HG03520 (cell line): ENCODE measurements at regions not wholly inside any gene's neighbourhood (a gene's known extent, or its start where the extent isn't known, plus 50 kb on each side); places are given as distances from the start of the nearest gene placed in this dataset.
"Not testable (repeated sequence)": the region's sequence is repeated elsewhere in the genome, so short reads cannot be mapped to it uniquely, and the experiment has no call there.

Source experiments
- ATAC-seq: cut with Tn5 transposase; IDR thresholded peaks from one replicate; pipeline ENCODE4 v1.9.1; 2021; ENCODE audit warnings: mild to moderate bottlenecking, moderate library complexity; ENCODE audit not compliant: unreplicated experiment

DNA sequence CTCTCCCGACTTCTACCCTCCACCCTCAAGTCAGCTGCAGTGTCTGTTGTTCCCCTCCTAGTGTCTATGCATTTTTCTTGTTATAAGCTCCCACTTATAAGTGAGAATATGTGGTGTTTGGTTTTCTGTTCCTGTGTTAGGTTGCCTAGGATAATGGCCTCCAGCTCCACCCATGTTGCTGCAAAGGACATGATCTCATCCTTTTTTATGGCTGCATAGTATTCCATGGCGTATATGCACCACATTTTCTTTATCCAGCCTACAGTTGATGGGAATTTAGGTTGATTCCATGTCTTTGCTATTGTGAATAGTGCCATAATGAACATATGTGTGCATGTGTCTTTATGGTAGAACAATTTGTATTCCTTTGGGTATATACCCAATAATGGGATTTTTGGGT, 80.7 kb downstream of the SPTSSA start:
- ATAC-seq = not testable (repeated sequence)

DNA sequence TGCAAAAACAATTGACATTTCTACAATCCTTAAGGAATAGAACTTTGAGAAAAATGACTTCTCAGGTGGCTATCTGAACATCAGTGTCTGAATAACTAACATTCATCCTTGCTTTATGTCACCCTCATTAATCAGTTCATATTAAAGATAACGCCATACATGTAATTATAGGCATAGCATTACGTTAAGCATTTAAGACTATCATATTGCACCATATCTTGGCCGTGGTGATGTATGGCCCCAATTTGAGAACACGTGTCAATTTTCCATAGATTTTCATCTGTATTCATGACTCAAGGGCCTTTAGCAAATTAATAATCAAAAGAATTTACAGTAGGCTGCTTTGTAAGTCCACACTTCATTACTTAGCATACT, 81.6 kb downstream of the SPTSSA start:
- no peak for ATAC-seq

GRCh38 chr14:34379816-34380470, 82.1 kb downstream of the SPTSSA start:
- no peak for ATAC-seq

DNA sequence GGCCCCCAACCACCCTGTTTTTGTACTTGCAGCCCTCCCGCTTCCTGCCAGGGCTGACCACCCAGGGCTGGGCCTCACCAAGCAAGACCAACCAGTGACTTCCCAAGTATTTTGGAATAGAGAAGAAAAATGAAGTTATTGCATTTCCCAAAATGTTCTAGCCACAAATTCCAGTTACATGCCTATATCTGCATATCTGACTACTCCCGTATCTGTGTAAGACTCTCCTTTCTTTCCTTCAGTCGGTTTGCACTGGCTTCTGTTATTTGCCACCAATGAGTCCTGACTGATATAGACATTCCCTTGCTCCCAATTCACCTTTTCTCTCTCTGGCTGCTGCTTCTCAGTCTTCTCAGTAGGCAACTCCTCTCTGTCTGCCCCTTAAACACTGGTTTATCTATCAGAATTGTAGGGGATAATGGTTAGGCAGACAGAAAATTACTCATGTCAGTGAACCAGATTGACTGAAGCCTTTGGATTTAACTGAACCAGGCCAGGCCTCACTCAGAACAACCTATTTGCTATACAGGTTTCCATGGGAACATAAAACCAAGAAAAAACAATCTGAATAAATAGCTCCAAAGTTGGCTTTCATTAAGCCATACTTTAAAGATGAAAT, 85.3 kb downstream of the SPTSSA start:
- ATAC-seq = no peak

DNA sequence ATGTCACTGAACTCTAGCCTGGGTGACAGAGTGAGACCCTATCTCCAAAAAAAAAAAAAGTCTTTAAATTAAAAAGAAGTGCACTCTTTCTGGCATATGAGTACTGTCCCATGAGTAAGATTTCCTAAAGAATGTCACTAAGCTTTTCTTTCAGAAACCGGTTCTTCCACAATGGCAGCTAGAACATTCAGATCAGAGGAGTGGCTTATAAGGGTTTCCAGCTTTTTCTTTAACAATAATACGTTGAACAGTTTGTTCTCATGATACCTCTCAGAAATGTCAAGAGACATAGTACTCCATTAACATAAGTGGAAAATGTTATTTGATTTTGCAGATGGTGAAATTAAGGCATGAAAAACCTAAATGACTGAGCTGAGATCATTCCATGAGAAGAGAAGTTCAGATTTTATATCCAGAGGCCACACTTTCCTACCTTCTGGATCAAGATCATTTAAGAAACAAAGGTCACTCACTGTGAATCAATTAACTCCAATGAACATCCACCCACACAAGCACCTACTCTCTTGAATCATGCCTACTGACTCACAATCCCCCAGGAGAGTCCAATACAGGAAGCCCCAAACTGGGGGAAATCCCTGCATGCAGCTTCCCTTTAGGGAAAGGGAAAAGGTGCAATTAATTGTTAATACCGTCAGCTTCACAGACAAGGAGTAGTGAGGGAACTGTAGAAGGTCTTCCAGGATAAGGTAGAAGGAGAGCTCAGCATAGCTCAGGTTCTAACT, 86.9 kb downstream of the SPTSSA start:
- no peak for ATAC-seq

GRCh38 chr14:34373191-34373590, 88.8 kb downstream of the SPTSSA start:
- no peak for ATAC-seq

DNA sequence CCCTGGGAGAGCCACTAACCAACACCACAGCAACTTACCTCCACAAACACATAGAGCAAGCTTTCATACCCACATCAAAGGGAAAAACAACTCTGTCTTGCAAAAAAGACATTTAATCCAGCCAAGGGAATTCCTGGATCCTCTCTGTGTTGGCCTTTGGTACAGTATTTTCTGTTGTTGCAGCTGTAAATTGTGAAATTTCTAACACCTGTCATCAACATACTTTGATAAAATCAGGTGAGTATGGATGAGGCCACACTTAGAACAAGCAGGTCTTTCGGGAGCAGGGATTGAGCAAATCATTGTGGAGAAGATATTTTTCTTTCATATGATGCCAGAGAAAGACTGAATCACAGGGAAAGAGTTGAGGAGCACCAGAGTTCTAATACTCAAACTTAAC, 89.3 kb downstream of the SPTSSA start:
- no peak for ATAC-seq

DNA sequence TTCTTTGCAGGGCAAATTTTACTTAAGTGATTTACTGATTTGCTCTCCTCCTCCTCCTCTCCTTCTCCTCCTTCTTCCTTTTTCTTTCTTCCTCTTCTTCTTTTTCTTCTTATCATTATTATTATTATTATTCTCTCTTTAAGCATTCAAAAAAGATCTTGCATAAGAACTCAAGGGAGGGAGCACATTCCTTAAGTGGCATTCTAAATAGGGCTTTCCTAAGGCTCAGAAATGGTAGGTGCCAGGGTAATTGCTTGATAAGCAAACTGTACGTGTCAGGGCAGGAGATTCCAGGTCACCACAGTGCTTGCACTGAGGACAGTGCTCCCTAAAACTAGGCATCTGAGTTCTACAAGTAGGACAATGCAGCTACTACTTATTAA, 92.4 kb downstream of the SPTSSA start:
- ATAC-seq = no peak

- ATAC-seq = no peak
Observed at GRCh38 chr14:34368971-34369647, 92.9 kb downstream of the SPTSSA start.

DNA sequence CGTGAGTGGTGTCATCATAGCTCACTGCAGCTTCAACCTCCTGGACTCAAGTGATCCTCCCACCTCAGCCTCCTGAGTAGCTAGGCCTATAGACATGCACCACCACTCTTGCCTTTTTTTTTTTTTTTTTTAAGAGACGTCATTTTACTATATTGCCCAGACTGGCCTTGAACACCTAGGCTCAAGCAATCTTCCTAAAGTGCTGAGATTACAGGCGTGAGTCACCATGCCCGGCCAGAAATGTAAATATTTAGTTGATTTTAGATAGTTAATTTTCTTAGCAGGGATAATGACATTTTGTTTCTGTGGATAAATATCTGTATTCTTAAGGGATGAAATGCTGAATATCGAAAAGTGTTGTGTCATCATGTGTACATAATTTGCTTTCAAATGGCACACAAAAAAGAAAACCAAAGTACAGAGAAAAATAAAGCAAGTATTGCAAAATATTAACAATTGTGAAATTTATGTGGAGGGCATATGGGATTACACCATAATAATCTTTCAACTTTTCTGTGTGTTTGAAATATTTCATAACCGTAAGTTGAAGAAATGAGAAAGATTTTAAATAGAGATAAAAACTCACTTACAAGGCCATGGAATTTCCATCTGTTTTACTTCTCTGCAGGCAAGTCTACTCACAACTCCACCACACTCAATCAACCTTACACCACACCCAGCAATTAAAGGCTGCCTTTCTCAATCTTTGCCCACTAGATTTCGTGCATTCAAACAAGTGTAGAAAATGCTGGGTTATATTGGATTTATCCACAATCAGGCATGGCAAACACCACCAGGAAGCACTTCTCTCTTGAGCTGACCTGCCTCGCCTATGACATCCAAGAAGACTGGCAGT, 93.7 kb downstream of the SPTSSA start:
- ATAC-seq = no peak

- ATAC-seq = no peak
Observed at GRCh38 chr14:34365309-34365915, 96.6 kb downstream of the SPTSSA start.

DNA sequence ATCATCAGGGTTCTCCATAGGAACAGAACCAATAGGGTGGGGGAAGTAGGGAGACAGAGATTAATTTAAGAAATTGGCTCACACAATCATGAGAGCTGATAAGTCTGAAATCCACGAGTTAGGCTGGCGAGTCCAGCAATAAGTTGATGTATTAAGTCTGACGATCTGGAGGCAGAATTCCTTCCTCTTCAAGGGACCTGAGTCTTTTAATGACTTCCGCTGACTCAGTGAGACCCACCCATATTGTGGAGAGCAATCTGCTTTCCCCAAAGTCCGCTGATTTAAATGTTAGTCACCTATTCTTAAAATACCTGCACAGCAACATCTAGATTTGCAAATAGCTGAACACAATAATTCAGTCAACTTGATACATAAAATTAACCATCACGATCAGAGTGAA, 97.8 kb downstream of the SPTSSA start:
- no peak for ATAC-seq

GRCh38 chr14:34363733-34364134, 98.3 kb downstream of the SPTSSA start:
- no peak for ATAC-seq

GRCh38 chr14:34362641-34363251, 99.3 kb downstream of the SPTSSA start:
- no peak for ATAC-seq

DNA sequence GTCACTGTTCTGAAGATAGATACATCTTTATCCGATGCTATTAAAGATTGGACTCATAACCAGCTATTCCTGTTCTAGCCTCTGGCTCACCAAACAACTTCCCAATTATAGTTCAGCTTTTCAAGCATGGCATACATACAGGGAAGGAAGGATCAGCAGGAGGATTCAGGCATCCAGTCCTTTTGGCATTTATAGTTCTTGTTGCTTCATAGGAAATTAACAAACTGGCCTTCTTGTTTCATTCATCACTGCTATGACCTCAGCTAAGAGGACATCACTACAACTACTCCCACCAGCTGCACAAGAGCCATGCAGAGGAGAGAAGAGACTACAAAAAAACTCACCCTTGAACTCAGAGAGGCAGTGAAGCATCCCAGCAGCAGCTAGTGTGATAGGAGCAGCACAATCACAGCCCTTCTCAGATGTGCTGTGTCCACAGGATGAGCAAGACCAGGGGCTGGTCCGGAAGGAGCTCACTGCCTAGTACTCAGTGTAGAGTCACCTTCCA, 100.5 kb downstream of the SPTSSA start:
- ATAC-seq = no peak

GRCh38 chr14:34359420-34360117, 102.5 kb downstream of the SPTSSA start:
- no peak for ATAC-seq

- no peak for ATAC-seq
Observed at GRCh38 chr14:34356264-34356654, 105.8 kb downstream of the SPTSSA start.

DNA sequence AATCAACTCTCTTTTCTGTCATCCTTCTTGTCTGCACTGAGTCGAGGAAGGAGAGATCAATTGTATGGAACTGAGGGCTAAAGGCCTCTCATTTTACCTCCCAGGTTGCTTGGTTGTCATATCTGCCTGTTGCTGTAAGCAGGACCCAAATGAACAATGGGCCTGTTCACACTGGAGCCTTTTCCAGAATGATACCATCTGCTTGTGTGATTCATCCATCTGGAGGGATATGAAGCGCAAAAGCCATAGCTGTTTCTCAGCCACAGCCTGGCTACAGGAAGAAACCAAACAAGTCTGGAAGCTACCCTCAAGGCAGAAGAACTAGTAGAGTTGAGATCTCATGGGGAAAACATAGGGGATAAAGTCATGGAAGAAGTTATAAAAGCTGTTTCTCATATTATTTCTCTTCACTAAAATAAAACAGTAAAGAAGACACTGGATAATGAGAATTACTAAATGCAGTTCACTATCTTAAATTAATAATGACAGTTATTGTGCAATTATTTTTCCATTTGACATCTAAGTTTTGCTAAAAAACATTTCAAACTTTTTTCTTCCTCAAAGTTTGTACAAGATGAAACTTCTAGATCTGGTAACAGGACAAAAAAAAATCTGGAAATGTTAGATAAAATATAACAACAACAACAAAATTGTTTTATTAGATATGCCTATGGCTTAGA, 106.3 kb downstream of the SPTSSA start:
- no peak for ATAC-seq

- no peak for ATAC-seq
Observed at GRCh38 chr14:34354556-34354955, 107.5 kb downstream of the SPTSSA start.
